ENCODE measurements at regions not wholly inside any gene's neighbourhood (a gene's known extent, or its start where the extent isn't known, plus 50 kb on each side); places are given as distances from the start of the nearest gene placed in this dataset.

GRCh38 chr22:27663812-27664211 lies 137.7 kb downstream of the MN1 start:
- 50% methylated on average over 1 of the region's 5 CpGs for WGBS

DNA sequence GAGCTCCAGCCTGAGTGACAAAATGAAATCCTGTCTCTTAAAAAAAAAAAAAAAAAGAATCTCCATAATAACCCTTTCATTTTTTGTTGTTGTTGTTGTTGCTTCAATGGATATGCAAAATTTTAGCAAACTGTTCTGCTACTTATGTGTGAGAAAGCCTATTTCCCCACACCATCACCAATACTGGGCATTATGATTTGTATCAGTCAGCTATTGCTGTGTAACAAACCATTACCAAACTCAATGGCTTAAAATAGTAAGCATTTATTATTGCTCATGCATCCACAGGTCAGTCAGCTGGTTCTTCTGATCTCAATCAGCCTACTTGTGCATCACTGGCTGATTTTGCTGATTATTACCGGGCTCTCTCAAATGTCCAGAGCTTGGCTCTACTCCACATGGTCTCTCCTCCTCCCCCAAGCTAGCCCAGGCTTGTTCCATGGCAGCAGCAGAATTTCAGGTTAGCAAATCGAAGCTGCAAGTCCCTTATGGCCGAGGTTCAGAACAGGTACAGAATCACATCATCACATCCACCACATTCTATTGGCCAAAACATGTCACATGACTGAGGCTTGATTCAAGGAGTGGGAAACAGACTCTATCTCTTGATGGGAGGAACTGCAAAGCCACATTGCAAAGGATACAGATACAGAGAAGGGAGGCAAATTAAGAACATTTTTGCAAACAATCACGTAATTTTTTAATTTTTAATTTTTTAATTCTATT lies 135.1 kb downstream of the MN1 start:
- no peak overlapping the region for H3K14ac ChIP-seq (ENCODE audit: low read length in 2 of 2)
- peaks cover 45% of the 10 kb centered on the region for H3K4me1 ChIP-seq (ENCODE audit: control insufficient read depth, insufficient read depth, low read depth, low read length)
- no peak overlapping the region for H2BK15ac ChIP-seq (ENCODE audit: low read depth, poor library complexity, severe bottlenecking)
- H3K9me3 ChIP-seq (ENCODE audit: control insufficient read depth, low read length) = peaks cover 4% of the 10 kb centered on the region
- 98% methylated on average over 3 of the region's 4 CpGs for WGBS
- no peaks in the 10 kb centered on the region for H3K79me1 ChIP-seq (replicated peaks; ENCODE audit: low read length, poor library complexity, severe bottlenecking)
- H3K18ac ChIP-seq (ENCODE audit: low read depth in 1 of 2, low read length in 2 of 2) = no peak overlapping the region
- no peak overlapping the region for H2BK5ac ChIP-seq (ENCODE audit: low read depth, low read length, poor library complexity, severe bottlenecking)
- no peak overlapping the region for H3K27ac ChIP-seq (ENCODE audit: low read length, poor library complexity, severe bottlenecking)
- no peaks in the 10 kb centered on the region for H3K27me3 ChIP-seq (ENCODE audit: control insufficient read depth in 1 of 2, insufficient read depth in 1 of 2, low read length in 2 of 2)
- H3K9ac ChIP-seq (ENCODE audit: low read length) = no peak overlapping the region
- no peak overlapping the region for H3K4me3 ChIP-seq (ENCODE audit: insufficient read depth in 1 of 2, low read depth in 1 of 2, low read length in 2 of 2)
- H3K4me2 ChIP-seq (ENCODE audit: low read length, poor library complexity, severe bottlenecking) = no peak overlapping the region
- H2BK12ac ChIP-seq (ENCODE audit: low read length in 2 of 2) = no peak overlapping the region
- no peak overlapping the region for H4K91ac ChIP-seq (ENCODE audit: low read length)
- no peak overlapping the region for H4K8ac ChIP-seq (ENCODE audit: low read length)
- H3K36me3 ChIP-seq (ENCODE audit: control insufficient read depth in 1 of 2, insufficient read depth in 2 of 2, low read depth in 1 of 2, low read length in 2 of 2) = no peaks in the 10 kb centered on the region
- no peak overlapping the region for H2AK5ac ChIP-seq (ENCODE audit: low read length, severe bottlenecking)
- H2AFZ ChIP-seq (ENCODE audit: low read depth, low read length) = no peak overlapping the region
- DNase-seq = no peak
- no peak overlapping the region for H3K23ac ChIP-seq (ENCODE audit: low read length in 2 of 2)
- no peak overlapping the region for H2BK120ac ChIP-seq (ENCODE audit: low read depth, low read length)
- H3K4ac ChIP-seq (ENCODE audit: low read depth in 1 of 2, low read length in 2 of 2) = no peak overlapping the region

More at GRCh38 chr22:27663812-27664211, 137.7 kb downstream of the MN1 start:
- peaks cover 25% of the 10 kb centered on the region for H3K4me1 ChIP-seq (ENCODE audit: control insufficient read depth, insufficient read depth, low read depth, low read length)
- no peak overlapping the region for H3K4me3 ChIP-seq (ENCODE audit: insufficient read depth in 1 of 2, low read depth in 1 of 2, low read length in 2 of 2)
- H3K9ac ChIP-seq (ENCODE audit: low read length) = no peak overlapping the region
- H3K27ac ChIP-seq (ENCODE audit: low read length, poor library complexity, severe bottlenecking) = no peak overlapping the region
- H3K4ac ChIP-seq (ENCODE audit: low read depth in 1 of 2, low read length in 2 of 2) = no peak overlapping the region
- H2BK12ac ChIP-seq (ENCODE audit: low read length in 2 of 2) = no peak overlapping the region
- no peak overlapping the region for H4K91ac ChIP-seq (ENCODE audit: low read length)
- no peaks in the 10 kb centered on the region for H3K36me3 ChIP-seq (ENCODE audit: control insufficient read depth in 1 of 2, insufficient read depth in 2 of 2, low read depth in 1 of 2, low read length in 2 of 2)
- no peak overlapping the region for H4K8ac ChIP-seq (ENCODE audit: low read length)
- H2AFZ ChIP-seq (ENCODE audit: low read depth, low read length) = no peak overlapping the region
- no peak overlapping the region for H2BK5ac ChIP-seq (ENCODE audit: low read depth, low read length, poor library complexity, severe bottlenecking)
- H3K27me3 ChIP-seq (ENCODE audit: control insufficient read depth in 1 of 2, insufficient read depth in 1 of 2, low read length in 2 of 2) = no peaks in the 10 kb centered on the region
- peaks cover 4% of the 10 kb centered on the region for H3K9me3 ChIP-seq (ENCODE audit: control insufficient read depth, low read length)
- no peak overlapping the region for H3K14ac ChIP-seq (ENCODE audit: low read length in 2 of 2)
- H2AK5ac ChIP-seq (ENCODE audit: low read length, severe bottlenecking) = no peak overlapping the region
- H3K79me1 ChIP-seq (replicated peaks; ENCODE audit: low read length, poor library complexity, severe bottlenecking) = no peaks in the 10 kb centered on the region
- DNase-seq = no peak
- H2BK120ac ChIP-seq (ENCODE audit: low read depth, low read length) = no peak overlapping the region
- no peak overlapping the region for H3K18ac ChIP-seq (ENCODE audit: low read depth in 1 of 2, low read length in 2 of 2)
- no peak overlapping the region for H3K4me2 ChIP-seq (ENCODE audit: low read length, poor library complexity, severe bottlenecking)
- no peak overlapping the region for H3K23ac ChIP-seq (ENCODE audit: low read length in 2 of 2)
- H2BK15ac ChIP-seq (ENCODE audit: low read depth, poor library complexity, severe bottlenecking) = no peak overlapping the region

GRCh38 chr22:27667121-27667843 lies 134.3 kb downstream of the MN1 start:
- Histone ChIP-seq H3K27me3 (ENCODE audit: control insufficient read depth in 1 of 2, insufficient read depth in 1 of 2, low read length in 2 of 2) (no peaks in the 10 kb centered on the region), H3K4me2 (ENCODE audit: low read length, poor library complexity, severe bottlenecking) (no peak overlapping the region), H3K27ac (ENCODE audit: low read length, poor library complexity, severe bottlenecking) (peak overlapping the region; percentile 22), H2BK120ac (ENCODE audit: low read depth, low read length) (no peak overlapping the region), H4K8ac (ENCODE audit: low read length) (no peak overlapping the region), H2BK12ac (ENCODE audit: low read length in 2 of 2) (no peak overlapping the region), H3K18ac (ENCODE audit: low read depth in 1 of 2, low read length in 2 of 2) (no peak overlapping the region), H2AK5ac (ENCODE audit: low read length, severe bottlenecking) (no peak overlapping the region), H3K23ac (ENCODE audit: low read length in 2 of 2) (no peak overlapping the region), H3K9me3 (ENCODE audit: control insufficient read depth, low read length) (peaks cover 4% of the 10 kb centered on the region), H3K4me1 (ENCODE audit: control insufficient read depth, insufficient read depth, low read depth, low read length) (peaks cover 45% of the 10 kb centered on the region), H3K79me1 (replicated peaks; ENCODE audit: low read length, poor library complexity, severe bottlenecking) (no peaks in the 10 kb centered on the region), H3K14ac (ENCODE audit: low read length in 2 of 2) (no peak overlapping the region), H3K4ac (ENCODE audit: low read depth in 1 of 2, low read length in 2 of 2) (no peak overlapping the region), H2AFZ (ENCODE audit: low read depth, low read length) (no peak overlapping the region), H3K4me3 (ENCODE audit: insufficient read depth in 1 of 2, low read depth in 1 of 2, low read length in 2 of 2) (no peak overlapping the region), H3K36me3 (ENCODE audit: control insufficient read depth in 1 of 2, insufficient read depth in 2 of 2, low read depth in 1 of 2, low read length in 2 of 2) (no peaks in the 10 kb centered on the region), H3K9ac (ENCODE audit: low read length) (no peak overlapping the region), H4K91ac (ENCODE audit: low read length) (no peak overlapping the region), H2BK5ac (ENCODE audit: low read depth, low read length, poor library complexity, severe bottlenecking) (no peak overlapping the region), H2BK15ac (ENCODE audit: low read depth, poor library complexity, severe bottlenecking) (no peak overlapping the region)
- 45% methylated on average over 16 of the region's 16 CpGs for WGBS
- DNase-seq = no peak
